Endothelial cell of umbilical vein (primary cell): ENCODE measurements at regions not wholly inside any gene's neighbourhood (a gene's known extent, or its start where the extent isn't known, plus 50 kb on each side); places are given as distances from the start of the nearest gene placed in this dataset.

Source experiments
- JUN ChIP-seq: IDR thresholded peaks from 2 replicates; pipeline ENCODE4 v1.6.1; 2011; ENCODE audit warnings: borderline replicate concordance, low read depth; ENCODE audit not compliant: insufficient read length, insufficient read depth
- POLR2A ChIP-seq: IDR thresholded peaks from 2 replicates; pipeline ENCODE4 v1.6.1; 2012; ENCODE audit warnings: low read depth, mild to moderate bottlenecking, control low read depth, low read length
- POLR2AphosphoS5 ChIP-seq: IDR thresholded peaks from 2 replicates; pipeline ENCODE4 v1.6.1; 2012; ENCODE audit warnings: low read depth, mild to moderate bottlenecking, control low read depth, low read length, moderate library complexity; ENCODE audit not compliant: insufficient read depth
- TF ChIP-seq, protein P1 (sequence below): IDR thresholded peaks from 2 replicates; pipeline ENCODE4 v1.6.1; 2011; ENCODE audit not compliant: insufficient read depth, insufficient read length
- TF ChIP-seq, protein P2 (sequence below), 2 donors: IDR thresholded peaks; 1 replicate in 1 of 2; 2 replicates in 1 of 2; pipeline ENCODE4 v1.5.1; 2011; ENCODE audit warnings: low read length in 2 of 2, mild to moderate bottlenecking in 2 of 2, moderate library complexity in 2 of 2, control low read depth in 1 of 2, inconsistent platforms in 1 of 2, low read depth in 1 of 2; ENCODE audit not compliant: insufficient read depth in 1 of 2; ENCODE audit errors: extremely low read depth in 1 of 2

DNA sequence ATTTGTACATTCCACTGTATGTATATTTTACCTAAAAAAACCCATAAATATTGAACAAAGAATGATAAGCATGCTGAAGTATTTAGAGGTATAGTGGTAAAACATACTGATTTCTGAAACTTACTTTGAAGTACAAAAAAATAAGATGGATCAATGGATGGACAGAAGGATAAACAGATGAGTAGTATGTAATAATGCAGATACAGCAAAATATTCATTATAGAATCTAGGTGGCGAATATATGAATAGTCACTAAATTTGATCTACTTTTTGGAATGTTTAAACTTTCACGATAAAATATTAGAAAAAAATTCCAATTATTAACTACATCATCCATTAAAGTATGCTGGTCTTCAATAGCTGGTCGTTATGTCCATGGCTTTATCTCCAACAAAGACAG is 51.9 kb upstream of the GNB4 start:
- TF ChIP-seq JUN = no peak
- TF ChIP-seq, protein P1, sequence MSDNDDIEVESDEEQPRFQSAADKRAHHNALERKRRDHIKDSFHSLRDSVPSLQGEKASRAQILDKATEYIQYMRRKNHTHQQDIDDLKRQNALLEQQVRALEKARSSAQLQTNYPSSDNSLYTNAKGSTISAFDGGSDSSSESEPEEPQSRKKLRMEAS = no peak
- no peak for TF ChIP-seq POLR2A
- TF ChIP-seq, protein P2, sequence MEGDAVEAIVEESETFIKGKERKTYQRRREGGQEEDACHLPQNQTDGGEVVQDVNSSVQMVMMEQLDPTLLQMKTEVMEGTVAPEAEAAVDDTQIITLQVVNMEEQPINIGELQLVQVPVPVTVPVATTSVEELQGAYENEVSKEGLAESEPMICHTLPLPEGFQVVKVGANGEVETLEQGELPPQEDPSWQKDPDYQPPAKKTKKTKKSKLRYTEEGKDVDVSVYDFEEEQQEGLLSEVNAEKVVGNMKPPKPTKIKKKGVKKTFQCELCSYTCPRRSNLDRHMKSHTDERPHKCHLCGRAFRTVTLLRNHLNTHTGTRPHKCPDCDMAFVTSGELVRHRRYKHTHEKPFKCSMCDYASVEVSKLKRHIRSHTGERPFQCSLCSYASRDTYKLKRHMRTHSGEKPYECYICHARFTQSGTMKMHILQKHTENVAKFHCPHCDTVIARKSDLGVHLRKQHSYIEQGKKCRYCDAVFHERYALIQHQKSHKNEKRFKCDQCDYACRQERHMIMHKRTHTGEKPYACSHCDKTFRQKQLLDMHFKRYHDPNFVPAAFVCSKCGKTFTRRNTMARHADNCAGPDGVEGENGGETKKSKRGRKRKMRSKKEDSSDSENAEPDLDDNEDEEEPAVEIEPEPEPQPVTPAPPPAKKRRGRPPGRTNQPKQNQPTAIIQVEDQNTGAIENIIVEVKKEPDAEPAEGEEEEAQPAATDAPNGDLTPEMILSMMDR (IDR thresholded peaks at IDR 0.05; ENCODE audit: extremely low read depth in 1 of 2, insufficient read depth in 1 of 2, low read depth in 1 of 2, low read length in 2 of 2) = no peak
- no peak for TF ChIP-seq POLR2AphosphoS5
